Panc1 (cell line): ENCODE measurements at regions not wholly inside any gene's neighbourhood (a gene's known extent, or its start where the extent isn't known, plus 50 kb on each side); places are given as distances from the start of the nearest gene placed in this dataset.

Experiments
- CTCF ChIP-seq: fragments of 450-650 bp; IDR thresholded peaks from 2 replicates; pipeline ENCODE4 v1.5.1; 2017; ENCODE audit warnings: mild to moderate bottlenecking
- POLR2AphosphoS5 ChIP-seq: IDR thresholded peaks from 2 replicates; pipeline ENCODE4 v1.6.1; 2012; ENCODE audit warnings: mild to moderate bottlenecking, low read depth, low read length, moderate library complexity
- SIN3A ChIP-seq: IDR thresholded peaks from 2 replicates; pipeline ENCODE4 v1.6.1; 2012; ENCODE audit warnings: low read depth, mild to moderate bottlenecking, low read length, moderate library complexity, borderline replicate concordance; ENCODE audit not compliant: insufficient read depth
- TCF7L2 ChIP-seq: IDR thresholded peaks from 2 replicates; pipeline ENCODE4 v1.6.1; 2011; ENCODE audit warnings: mild to moderate bottlenecking, low read depth, low read length, inconsistent platforms

GRCh38 chr13:61036715-61037114 lies 378.9 kb downstream of the PCDH20 start:
- TF ChIP-seq POLR2AphosphoS5 (no peak), CTCF (no peak), SIN3A (no peak), TCF7L2 (no peak)
